GM19240 (cell line): ENCODE measurements at regions not wholly inside any gene's neighbourhood (a gene's known extent, or its start where the extent isn't known, plus 50 kb on each side); places are given as distances from the start of the nearest gene placed in this dataset.
A peak's percentile ranks its signal among the peaks of the same experiment; 100 is the strongest.

Experiments
- DNase-seq: peaks from one replicate; pipeline ENCODE4 v3.0.0; 2011; ENCODE audit warnings: low spot score; ENCODE audit not compliant: insufficient read length

GRCh38 chr2:126774290-126774689 lies 118.3 kb downstream of the GYPC start:
- DNase-seq, result no peak

- DNase-seq, result no peak
Measured at GRCh38 chr2:126774761-126775160, 118.8 kb downstream of the GYPC start.

GRCh38 chr2:126775300-126775985 lies 119.5 kb downstream of the GYPC start:
- DNase-seq, result no peak

- no peak for DNase-seq
Measured at GRCh38 chr2:126776255-126776654, 120.3 kb downstream of the GYPC start.

- DNase-seq, result peak; percentile 65
Measured at GRCh38 chr2:126776692-126777619, 121.0 kb downstream of the GYPC start.

- no peak for DNase-seq
Measured at GRCh38 chr2:126777620-126777978, 121.1 kb upstream of the TEX51 start.

- DNase-seq, result no peak
Measured at GRCh38 chr2:126778561-126779501, 119.9 kb upstream of the TEX51 start.

GRCh38 chr2:126781206-126781605 lies 117.5 kb upstream of the TEX51 start:
- DNase-seq, result no peak

GRCh38 chr2:126781806-126782205 lies 116.9 kb upstream of the TEX51 start:
- no peak for DNase-seq

GRCh38 chr2:126782648-126783047 lies 116.0 kb upstream of the TEX51 start:
- DNase-seq, result no peak

GRCh38 chr2:126783341-126783740 lies 115.3 kb upstream of the TEX51 start:
- DNase-seq, result no peak

- no peak for DNase-seq
Measured at GRCh38 chr2:126784045-126784444, 114.6 kb upstream of the TEX51 start.

GRCh38 chr2:126784621-126785020 lies 114.1 kb upstream of the TEX51 start:
- no peak for DNase-seq

- no peak for DNase-seq
Measured at GRCh38 chr2:126785236-126785635, 113.5 kb upstream of the TEX51 start.

GRCh38 chr2:126785862-126786261 lies 112.8 kb upstream of the TEX51 start:
- no peak for DNase-seq

- no peak for DNase-seq
Measured at GRCh38 chr2:126786765-126787164, 111.9 kb upstream of the TEX51 start.

GRCh38 chr2:126787289-126787688 lies 111.4 kb upstream of the TEX51 start:
- DNase-seq, result no peak

GRCh38 chr2:126788113-126788512 lies 110.6 kb upstream of the TEX51 start:
- DNase-seq, result no peak

- no peak for DNase-seq
Measured at GRCh38 chr2:126788652-126789051, 110.0 kb upstream of the TEX51 start.

GRCh38 chr2:126790987-126791780 lies 107.5 kb upstream of the TEX51 start:
- no peak for DNase-seq

GRCh38 chr2:126792186-126792585 lies 106.5 kb upstream of the TEX51 start:
- DNase-seq, result no peak
